HG02870 (cell line): ENCODE measurements at regions not wholly inside any gene's neighbourhood (a gene's known extent, or its start where the extent isn't known, plus 50 kb on each side); places are given as distances from the start of the nearest gene placed in this dataset.

ENCODE experiments used
- ATAC-seq: cut with Tn5 transposase; IDR thresholded peaks from one replicate; pipeline ENCODE4 v1.9.1; 2021; ENCODE audit warnings: mild to moderate bottlenecking, moderate library complexity; ENCODE audit not compliant: unreplicated experiment

GRCh38 chr3:95418251-95418650 lies 1355.4 kb downstream of the NSUN3 start:
- ATAC-seq, result no peak

DNA sequence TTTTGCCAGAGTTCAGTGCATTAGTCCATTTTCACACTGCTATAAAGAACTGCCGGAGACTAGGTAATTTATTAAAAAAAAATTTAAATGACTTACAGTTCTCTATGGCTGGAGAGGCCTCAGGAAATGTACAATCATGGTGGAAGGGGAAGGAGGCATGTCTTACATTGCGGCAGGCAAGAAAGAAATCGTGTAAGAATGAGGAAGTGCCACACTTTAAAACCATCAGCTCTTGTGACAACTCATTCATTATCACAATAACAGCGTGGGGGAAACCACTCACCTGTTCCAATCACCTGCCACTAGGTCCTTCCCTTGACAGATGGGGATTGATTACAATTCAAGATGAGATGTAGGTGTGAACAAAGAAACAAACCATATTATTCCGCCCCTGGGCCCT lies 1361.4 kb downstream of the NSUN3 start:
- ATAC-seq, result no peak

- no peak for ATAC-seq
Measured at GRCh38 chr3:95434491-95434890, 1371.6 kb downstream of the NSUN3 start.

GRCh38 chr3:95437409-95437808 lies 1374.5 kb downstream of the NSUN3 start:
- ATAC-seq, result no peak

DNA sequence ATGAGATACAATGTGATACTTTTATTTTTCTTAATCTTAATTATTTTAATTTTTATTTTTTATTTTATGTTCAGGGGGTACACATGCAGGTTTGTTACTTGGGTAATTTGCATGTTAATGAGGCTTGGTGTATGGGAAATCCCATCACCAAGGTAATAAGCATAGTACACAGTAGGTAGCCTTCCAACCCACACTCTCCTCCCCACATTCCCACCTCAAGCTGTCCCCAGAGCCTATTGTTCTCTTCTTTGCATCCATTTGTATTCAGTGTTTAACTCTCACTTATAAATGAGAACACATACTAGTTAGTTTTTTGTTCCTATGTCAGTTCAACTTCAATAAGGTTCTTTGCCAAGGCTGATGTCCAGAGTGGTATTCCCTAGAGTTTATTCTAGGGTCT lies 1375.4 kb downstream of the NSUN3 start:
- ATAC-seq, result no peak

DNA sequence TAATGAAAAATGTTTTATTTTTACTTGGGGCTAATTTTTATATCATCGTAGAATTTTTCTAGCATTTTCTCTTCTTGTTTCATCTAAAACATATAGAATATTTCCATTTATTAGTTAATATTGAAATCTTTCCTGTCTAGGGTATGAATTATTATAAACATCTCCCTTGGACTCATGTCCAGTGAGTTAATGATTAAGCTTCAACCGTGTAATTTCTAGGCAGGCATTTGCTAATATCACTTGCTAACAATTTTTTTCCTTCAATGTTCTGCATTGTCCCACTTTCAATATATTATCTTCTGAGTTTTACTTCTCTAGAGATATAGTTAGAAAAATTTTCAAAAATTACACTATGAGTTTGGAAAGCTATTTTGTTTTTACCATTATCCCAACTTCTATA lies 1371.6 kb upstream of the EPHA6 start:
- ATAC-seq, result no peak

GRCh38 chr3:95449841-95450240 lies 1364.6 kb upstream of the EPHA6 start:
- no peak for ATAC-seq

DNA sequence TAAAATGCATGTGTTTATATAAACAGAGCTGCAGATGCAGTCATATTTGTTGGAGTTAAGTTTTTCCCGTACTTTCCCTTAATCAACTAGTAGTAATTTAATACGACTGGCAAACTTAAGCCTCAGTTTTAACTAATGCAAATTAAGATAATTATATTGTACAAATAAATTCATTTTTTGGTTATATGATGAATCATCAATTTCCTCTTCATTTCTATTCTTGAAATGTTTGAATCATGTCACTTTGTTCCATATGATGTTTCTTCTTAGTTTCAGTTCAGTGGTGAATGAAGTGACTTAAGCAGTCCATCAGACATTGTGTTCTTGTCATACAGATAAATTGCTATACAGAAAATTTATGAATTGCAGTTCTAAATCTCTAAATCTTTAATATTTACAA lies 1361.2 kb upstream of the EPHA6 start:
- no peak for ATAC-seq

GRCh38 chr3:95456835-95457234 lies 1357.6 kb upstream of the EPHA6 start:
- ATAC-seq, result no peak

- ATAC-seq, result no peak
Measured at GRCh38 chr3:95459706-95460105, 1354.7 kb upstream of the EPHA6 start.

GRCh38 chr3:95460274-95460673 lies 1354.1 kb upstream of the EPHA6 start:
- no peak for ATAC-seq

GRCh38 chr3:95462161-95462560 lies 1352.2 kb upstream of the EPHA6 start:
- ATAC-seq, result no peak

DNA sequence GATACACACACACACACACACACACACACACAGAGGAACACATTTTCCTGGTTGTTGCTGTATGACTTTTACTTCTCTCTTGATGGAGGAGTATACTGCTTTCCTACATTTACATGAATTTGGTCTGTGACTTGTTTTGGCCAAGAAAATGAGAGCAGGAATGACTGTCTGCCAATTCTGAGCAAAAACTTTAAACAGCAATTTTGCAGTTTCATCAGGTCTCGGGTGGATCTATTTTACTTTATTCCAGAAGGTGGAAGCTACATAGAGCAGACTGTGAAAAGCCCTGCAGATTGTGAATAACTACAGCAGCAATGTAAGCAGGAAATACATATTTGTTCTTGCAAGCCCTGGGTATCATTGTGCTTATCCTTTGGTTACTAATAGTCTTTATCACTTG lies 1350.0 kb upstream of the EPHA6 start:
- ATAC-seq, result no peak

- no peak for ATAC-seq
Measured at GRCh38 chr3:95468331-95468730, 1346.1 kb upstream of the EPHA6 start.

- no peak for ATAC-seq
Measured at GRCh38 chr3:95474338-95474737, 1340.1 kb upstream of the EPHA6 start.

- ATAC-seq, result no peak
Measured at GRCh38 chr3:95476534-95476933, 1337.9 kb upstream of the EPHA6 start.

- ATAC-seq, result no peak
Measured at GRCh38 chr3:95506174-95506573, 1308.2 kb upstream of the EPHA6 start.

DNA sequence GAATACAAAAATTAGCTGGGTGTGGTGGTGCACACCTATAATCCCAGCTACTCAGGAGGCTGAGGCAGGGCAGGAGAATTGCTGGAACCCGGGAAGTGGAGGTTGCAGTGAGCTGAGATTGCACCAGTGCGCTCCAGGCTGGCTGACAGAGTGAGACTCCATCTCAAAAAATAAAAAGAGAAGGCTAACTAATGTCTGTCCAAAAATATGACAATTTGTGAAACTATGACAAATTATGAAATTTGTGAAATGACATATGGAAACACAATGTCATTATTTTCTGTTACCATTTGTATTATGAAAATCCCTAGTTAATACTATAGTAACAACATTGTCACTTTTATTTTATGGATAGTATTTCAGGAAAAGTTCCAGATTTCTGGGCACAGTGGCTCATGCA lies 1306.3 kb upstream of the EPHA6 start:
- peak; percentile 63 for ATAC-seq

DNA sequence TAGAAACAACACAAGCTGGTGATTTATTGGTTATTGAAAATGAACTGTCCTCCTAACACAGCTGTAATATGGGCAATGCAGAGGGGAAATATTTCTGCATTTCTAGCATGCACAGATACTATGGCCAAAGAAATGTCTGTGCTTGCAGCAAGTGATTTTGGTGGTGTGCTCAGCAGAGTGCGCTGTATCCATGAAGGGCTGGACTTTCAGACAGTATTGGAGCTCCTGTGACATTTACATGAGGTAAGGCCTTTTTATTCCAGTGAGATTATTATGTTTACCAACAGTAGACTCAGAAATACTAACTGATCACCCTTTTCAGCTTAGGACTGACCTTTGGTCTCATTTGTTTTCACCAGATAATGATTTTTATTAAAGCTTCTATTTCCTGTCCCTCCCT lies 1302.6 kb upstream of the EPHA6 start:
- ATAC-seq, result no peak

DNA sequence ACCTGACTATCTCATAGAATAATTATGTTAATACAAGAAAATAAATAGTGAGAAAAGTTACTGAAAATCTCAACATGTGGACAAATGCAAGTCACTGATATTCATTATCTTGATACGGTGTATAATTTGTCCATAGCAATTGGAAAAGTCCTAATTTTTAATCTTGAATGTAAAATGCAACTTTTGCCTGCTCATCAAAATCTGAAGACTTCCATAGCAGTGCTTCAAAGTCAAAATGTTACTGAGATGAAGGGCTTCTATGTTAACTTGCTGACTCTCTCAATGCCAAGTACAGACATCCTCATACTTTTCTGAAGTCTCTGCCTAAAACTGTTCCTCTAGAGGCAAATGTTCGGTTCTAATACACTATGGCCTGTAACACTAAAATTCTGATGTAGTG lies 1300.1 kb upstream of the EPHA6 start:
- no peak for ATAC-seq

DNA sequence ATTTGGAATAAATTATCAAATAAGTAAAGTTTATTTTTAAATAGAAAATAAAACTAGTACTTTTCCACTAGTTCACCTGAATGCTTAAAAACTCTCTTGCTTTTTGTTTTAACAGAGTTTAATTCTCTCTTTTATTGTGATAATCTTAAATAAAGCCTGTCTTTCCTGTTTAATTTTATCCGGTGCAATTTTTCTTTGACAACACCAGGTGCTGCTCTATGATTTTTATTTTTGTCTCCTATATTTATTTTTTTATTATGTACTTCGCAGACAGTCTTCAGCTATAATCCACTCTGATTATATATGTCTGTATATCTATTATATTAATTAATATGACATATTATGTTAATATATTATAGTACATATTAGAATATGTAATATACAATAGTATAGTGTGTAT lies 1293.0 kb upstream of the EPHA6 start:
- no peak for ATAC-seq

GRCh38 chr3:95522449-95522848 lies 1291.9 kb upstream of the EPHA6 start:
- ATAC-seq, result no peak

GRCh38 chr3:95539950-95540483 lies 1274.4 kb upstream of the EPHA6 start:
- ATAC-seq, result no peak

DNA sequence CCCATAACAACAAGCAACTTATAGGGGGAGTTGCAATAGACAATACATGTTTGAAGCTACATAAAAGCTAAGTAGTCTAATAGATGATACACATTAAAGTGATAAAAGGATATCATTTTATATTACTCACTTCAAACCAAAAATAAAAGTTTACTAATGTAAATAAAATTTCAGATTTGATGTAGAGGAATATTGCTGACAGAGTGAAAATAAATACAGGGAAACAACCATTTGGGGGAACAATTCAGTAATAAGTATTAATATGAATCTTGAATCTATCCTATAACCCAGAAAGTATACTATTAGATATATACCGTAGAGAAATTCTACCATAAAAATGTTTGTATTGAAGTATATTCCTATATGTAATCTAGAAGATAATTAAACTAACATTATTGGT lies 1248.9 kb upstream of the EPHA6 start:
- no peak for ATAC-seq
